Nephron (organoid): ENCODE measurements at regions not wholly inside any gene's neighbourhood (a gene's known extent, or its start where the extent isn't known, plus 50 kb on each side); places are given as distances from the start of the nearest gene placed in this dataset.
"Not testable (repeated sequence)": the region's sequence is repeated elsewhere in the genome, so short reads cannot be mapped to it uniquely, and the experiment has no call there.

Experiments used
- H3K27ac Mint-ChIP-seq, 3 experiments: 2 replicates each; pipeline ENCODE4 v1.8.0; 2020; ENCODE audit warnings: mixed read lengths in 3 of 3, mild to moderate bottlenecking in 2 of 3, moderate library complexity in 1 of 3
- H3K27me3 Mint-ChIP-seq: 2 replicates; pipeline ENCODE4 v1.8.0; 2021; ENCODE audit warnings: low read depth, mild to moderate bottlenecking, moderate library complexity, mixed read lengths
- H3K36me3 Mint-ChIP-seq: 2 replicates; pipeline ENCODE4 v1.8.0; 2020; ENCODE audit warnings: low read depth, mixed read lengths
- H3K4me1 Mint-ChIP-seq: 2 replicates; pipeline ENCODE4 v1.8.0; 2020; ENCODE audit warnings: mixed read lengths
- H3K4me3 Mint-ChIP-seq, 3 experiments: 2 replicates each; pipeline ENCODE4 v1.8.0; 2020; ENCODE audit warnings: mild to moderate bottlenecking in 3 of 3, mixed read lengths in 3 of 3, moderate library complexity in 2 of 3
- H3K9me3 Mint-ChIP-seq: 2 replicates; pipeline ENCODE4 v1.8.0; 2020; ENCODE audit warnings: mixed read lengths
- CTCF ChIP-seq, 3 experiments: fragments of 200-600 bp; sonication (generic); IDR thresholded peaks; one replicate each; pipeline ENCODE4 v1.5.0; 2021; ENCODE audit warnings: antibody characterized with exemption in 3 of 3; ENCODE audit not compliant: unreplicated experiment in 3 of 3

- no peak for TF ChIP-seq CTCF (IDR thresholded peaks at IDR 0.05; ENCODE audit: unreplicated experiment in 3 of 3)
- H3K36me3 Mint-ChIP-seq, result no peaks in the 10 kb centered on the region
- no peaks in the 10 kb centered on the region for H3K27me3 Mint-ChIP-seq
- H3K9me3 Mint-ChIP-seq, result no peaks in the 10 kb centered on the region
- no peak overlapping the region for H3K27ac Mint-ChIP-seq
- H3K4me3 Mint-ChIP-seq, result no peak overlapping the region
- peaks cover 14% of the 10 kb centered on the region for H3K4me1 Mint-ChIP-seq
Measured at GRCh38 chr3:139227165-139227564, 116.7 kb upstream of the MRPS22 start.

- H3K4me1 Mint-ChIP-seq, result peaks cover 14% of the 10 kb centered on the region
- H3K27ac Mint-ChIP-seq, result peak overlapping the region in 1 of 3 experiments; percentile 72
- no peak overlapping the region for H3K4me3 Mint-ChIP-seq
Measured at GRCh38 chr3:139227827-139228226, 116.0 kb upstream of the MRPS22 start.

GRCh38 chr3:139230391-139230790, 113.4 kb upstream of the MRPS22 start:
- no peak for TF ChIP-seq CTCF (IDR thresholded peaks at IDR 0.05; ENCODE audit: unreplicated experiment in 3 of 3)
- no peaks in the 10 kb centered on the region for H3K9me3 Mint-ChIP-seq
- no peaks in the 10 kb centered on the region for H3K36me3 Mint-ChIP-seq
- no peaks in the 10 kb centered on the region for H3K27me3 Mint-ChIP-seq
- peaks cover 14% of the 10 kb centered on the region for H3K4me1 Mint-ChIP-seq
- no peak overlapping the region for H3K27ac Mint-ChIP-seq
- H3K4me3 Mint-ChIP-seq, result no peak overlapping the region

More at GRCh38 chr3:139227827-139228226, 116.0 kb upstream of the MRPS22 start:
- Mint-ChIP-seq H3K9me3 (no peaks in the 10 kb centered on the region), H3K27me3 (no peaks in the 10 kb centered on the region), H3K36me3 (no peaks in the 10 kb centered on the region)
- no peak for TF ChIP-seq CTCF (IDR thresholded peaks at IDR 0.05; ENCODE audit: unreplicated experiment in 3 of 3)

- H3K4me1 Mint-ChIP-seq, result peaks cover 12% of the 10 kb centered on the region
Measured at GRCh38 chr3:139231555-139232281, 112.1 kb upstream of the MRPS22 start.

GRCh38 chr3:139232341-139232740, 111.5 kb upstream of the MRPS22 start:
- not testable (repeated sequence) for H3K27ac Mint-ChIP-seq, H3K27me3 Mint-ChIP-seq, H3K4me3 Mint-ChIP-seq, H3K9me3 Mint-ChIP-seq, H3K4me1 Mint-ChIP-seq, H3K36me3 Mint-ChIP-seq

More at GRCh38 chr3:139231555-139232281, 112.1 kb upstream of the MRPS22 start:
- H3K4me3 Mint-ChIP-seq, result no peak overlapping the region
- H3K27me3 Mint-ChIP-seq, result no peaks in the 10 kb centered on the region
- no peaks in the 10 kb centered on the region for H3K9me3 Mint-ChIP-seq
- H3K36me3 Mint-ChIP-seq, result no peaks in the 10 kb centered on the region
- no peak for TF ChIP-seq CTCF (IDR thresholded peaks at IDR 0.05; ENCODE audit: unreplicated experiment in 3 of 3)
- H3K27ac Mint-ChIP-seq, result no peak overlapping the region

- Mint-ChIP-seq H3K9me3 (no peaks in the 10 kb centered on the region), H3K27ac (no peak overlapping the region), H3K4me3 (no peak overlapping the region), H3K36me3 (no peaks in the 10 kb centered on the region), H3K4me1 (no peaks in the 10 kb centered on the region), H3K27me3 (peaks cover 15% of the 10 kb centered on the region)
- no peak for TF ChIP-seq CTCF (IDR thresholded peaks at IDR 0.05; ENCODE audit: unreplicated experiment in 3 of 3)
Measured at GRCh38 chr3:139234491-139234890, 109.3 kb upstream of the MRPS22 start.
